Mesothelial cell of epicardium (in vitro differentiated cells): ENCODE measurements at regions not wholly inside any gene's neighbourhood (a gene's known extent, or its start where the extent isn't known, plus 50 kb on each side); places are given as distances from the start of the nearest gene placed in this dataset.

Experiments
- DNase-seq, 2 experiments: peaks; one replicate each; pipeline ENCODE4 v3.0.0; 2021; ENCODE audit warnings: low spot score in 2 of 2; ENCODE audit not compliant: unreplicated experiment in 2 of 2
- H3K27ac Mint-ChIP-seq: 2 replicates; pipeline ENCODE4 v1.8.0; 2021; ENCODE audit warnings: mixed read lengths
- H3K27me3 Mint-ChIP-seq: 2 replicates; pipeline ENCODE4 v1.8.0; 2021; ENCODE audit warnings: low read depth, mixed read lengths
- H3K36me3 Mint-ChIP-seq: 2 replicates; pipeline ENCODE4 v1.8.0; 2021; ENCODE audit warnings: mixed read lengths
- H3K4me1 Mint-ChIP-seq: 2 replicates; pipeline ENCODE4 v1.8.0; 2021; ENCODE audit warnings: mixed read lengths
- H3K4me3 Mint-ChIP-seq: 2 replicates; pipeline ENCODE4 v1.8.0; 2021; ENCODE audit warnings: mild to moderate bottlenecking, moderate library complexity, mixed read lengths
- H3K9me3 Mint-ChIP-seq: 2 replicates; pipeline ENCODE4 v1.8.0; 2021; ENCODE audit warnings: mixed read lengths
- CTCF ChIP-seq: fragments of 200-600 bp; sonication (generic); IDR thresholded peaks from one replicate; pipeline ENCODE4 v1.5.0; 2021; ENCODE audit warnings: antibody characterized with exemption; ENCODE audit not compliant: unreplicated experiment

GRCh38 chr20:43389839-43390626 lies 67.7 kb upstream of the SRSF6 start:
- no peak overlapping the region for H3K4me3 Mint-ChIP-seq
- TF ChIP-seq CTCF, result peak; percentile 39
- peaks cover 2% of the 10 kb centered on the region for H3K4me1 Mint-ChIP-seq
- H3K27ac Mint-ChIP-seq, result no peak overlapping the region
- peaks cover 7% of the 10 kb centered on the region for H3K27me3 Mint-ChIP-seq
- no peaks in the 10 kb centered on the region for H3K36me3 Mint-ChIP-seq
- DNase-seq, result no peak
- no peaks in the 10 kb centered on the region for H3K9me3 Mint-ChIP-seq

- H3K4me1 Mint-ChIP-seq, result peaks cover 2% of the 10 kb centered on the region
- DNase-seq, result no peak
- no peak overlapping the region for H3K4me3 Mint-ChIP-seq
- no peaks in the 10 kb centered on the region for H3K9me3 Mint-ChIP-seq
- H3K27me3 Mint-ChIP-seq, result peaks cover 9% of the 10 kb centered on the region
- no peak for TF ChIP-seq CTCF
- H3K36me3 Mint-ChIP-seq, result no peaks in the 10 kb centered on the region
- H3K27ac Mint-ChIP-seq, result no peak overlapping the region
These were observed 68.5 kb upstream of the SRSF6 start for GRCh38 chr20:43389211-43389610.

GRCh38 chr20:43388268-43389002 lies 69.3 kb upstream of the SRSF6 start:
- no peaks in the 10 kb centered on the region for H3K9me3 Mint-ChIP-seq
- peaks cover 13% of the 10 kb centered on the region for H3K27me3 Mint-ChIP-seq
- no peak overlapping the region for H3K27ac Mint-ChIP-seq
- H3K4me3 Mint-ChIP-seq, result no peak overlapping the region
- no peak for TF ChIP-seq CTCF
- no peaks in the 10 kb centered on the region for H3K36me3 Mint-ChIP-seq
- H3K4me1 Mint-ChIP-seq, result peaks cover 2% of the 10 kb centered on the region
- no peak for DNase-seq

GRCh38 chr20:43387737-43388136 lies 70.0 kb upstream of the SRSF6 start:
- Mint-ChIP-seq H3K4me3 (no peak overlapping the region), H3K4me1 (peaks cover 2% of the 10 kb centered on the region), H3K27ac (no peak overlapping the region), H3K9me3 (no peaks in the 10 kb centered on the region), H3K27me3 (peaks cover 19% of the 10 kb centered on the region), H3K36me3 (no peaks in the 10 kb centered on the region)
- no peak for TF ChIP-seq CTCF
- DNase-seq, result no peak

GRCh38 chr20:43386878-43387277 lies 70.8 kb upstream of the SRSF6 start:
- H3K4me3 Mint-ChIP-seq, result no peak overlapping the region
- DNase-seq, result no peak
- H3K27ac Mint-ChIP-seq, result no peak overlapping the region
- no peaks in the 10 kb centered on the region for H3K36me3 Mint-ChIP-seq
- peaks cover 2% of the 10 kb centered on the region for H3K4me1 Mint-ChIP-seq
- TF ChIP-seq CTCF, result no peak
- peaks cover 19% of the 10 kb centered on the region for H3K27me3 Mint-ChIP-seq
- H3K9me3 Mint-ChIP-seq, result no peaks in the 10 kb centered on the region
